Adrenal gland (tissue), 9 donors: ENCODE measurements at regions not wholly inside any gene's neighbourhood (a gene's known extent, or its start where the extent isn't known, plus 50 kb on each side); places are given as distances from the start of the nearest gene placed in this dataset.

ENCODE experiments used
- DNase-seq, 7 donors: peaks; one replicate each; pipeline ENCODE4 v3.0.0-alpha.2; 2019 to 2020
- H3K27ac ChIP-seq, 5 donors: fragments of 200-600 bp; sonication (generic) in 4 of 5; 1 replicate in 3 of 5; 2 replicates in 2 of 5; pipeline versions ENCODE4 v1.5.1 to v1.8.0; 2016 to 2020; ENCODE audit warnings: mild to moderate bottlenecking in 1 of 5
- H3K27me3 ChIP-seq: fragments of 200-600 bp; 2 replicates; pipeline ENCODE4 v1.8.0; 2021
- H3K36me3 ChIP-seq, 2 donors: fragments of 200-600 bp; replicated peaks in 1 of 2; 1 replicate in 1 of 2; 2 replicates in 1 of 2; pipeline versions ENCODE4 v1.5.1 to v1.8.0; 2018 to 2022
- H3K4me1 ChIP-seq, 2 donors: fragments of 200-600 bp; replicated peaks in 1 of 2; 1 replicate in 1 of 2; 2 replicates in 1 of 2; pipeline versions ENCODE4 v1.5.1 to v1.8.0; 2018 to 2021
- H3K4me3 ChIP-seq, 4 donors: fragments of 200-600 bp; sonication (generic) in 3 of 4; one replicate each; pipeline ENCODE4 v1.5.1; 2016 to 2018
- H3K9me3 ChIP-seq, 3 donors: fragments of 200-600 bp; sonication (generic) in 1 of 3; replicated peaks in 1 of 3; 1 replicate in 2 of 3; 2 replicates in 1 of 3; pipeline versions ENCODE4 v1.5.1 to v1.8.0; 2016 to 2021
- POLR2A ChIP-seq, 2 donors: fragments of 450-650 bp; IDR thresholded peaks; one replicate each; pipeline ENCODE4 v1.6.1; 2017; ENCODE audit warnings: antibody characterized with exemption in 2 of 2, mild to moderate bottlenecking in 2 of 2, moderate library complexity in 1 of 2
- whole genome bisulfite sequencing, 4 donors: extraction: QIAGEN DNeasy Blood & Tissue Kit in 2 of 4; methylation state at CpG; one replicate each; pipeline versions ENCODE4 v1.1.5 to v1.1.7; 2013 to 2017; 5-methylcytosine and 5-hydroxymethylcytosine counted together
- intact Hi-C, 2 donors: fragments of 100-400 bp; cut with DNase I; formaldehyde crosslinking; loops; one replicate each; pipeline versions ENCODE4 v1.14.1 to v1.15.0; 2022 to 2023
- TF ChIP-seq, protein P1 (sequence below), 6 experiments: fragments of 450-650 bp in 4 of 6; fragments of 200-600 bp in 2 of 6; sonication (generic) in 1 of 6; IDR thresholded peaks; 1 replicate in 5 of 6; 2 replicates in 1 of 6; pipeline versions ENCODE4 v1.5.1 to v1.8.0; 2016 to 2021; ENCODE audit warnings: antibody characterized with exemption in 6 of 6, mild to moderate bottlenecking in 2 of 6, moderate library complexity in 1 of 6
- donor health status: healthy with polysubstance abuse.
- donor health status: Bipolar disorder and iron deficiency.
- donor health status: DM: yes; HTN: yes; CAD: no.
- donor health status: DM: no; HTN: no; CAD: no.
- donor health status: DM: no; HTN: no; CAD: no.

GRCh38 chr13:40024967-40025714 is 369.7 kb downstream of the COG6 start:
- H3K4me3 ChIP-seq: no peak overlapping the region
- H3K27ac ChIP-seq: no peak overlapping the region
- no peaks in the 10 kb centered on the region for H3K9me3 ChIP-seq
- 64 to 72% (median 68%) methylated on average over 4 of the region's 4 CpGs for WGBS, 4 donors
- H3K27me3 ChIP-seq: no peaks in the 10 kb centered on the region
- TF ChIP-seq POLR2A (IDR thresholded peaks at IDR 0.05): no peak
- TF ChIP-seq, protein P1, sequence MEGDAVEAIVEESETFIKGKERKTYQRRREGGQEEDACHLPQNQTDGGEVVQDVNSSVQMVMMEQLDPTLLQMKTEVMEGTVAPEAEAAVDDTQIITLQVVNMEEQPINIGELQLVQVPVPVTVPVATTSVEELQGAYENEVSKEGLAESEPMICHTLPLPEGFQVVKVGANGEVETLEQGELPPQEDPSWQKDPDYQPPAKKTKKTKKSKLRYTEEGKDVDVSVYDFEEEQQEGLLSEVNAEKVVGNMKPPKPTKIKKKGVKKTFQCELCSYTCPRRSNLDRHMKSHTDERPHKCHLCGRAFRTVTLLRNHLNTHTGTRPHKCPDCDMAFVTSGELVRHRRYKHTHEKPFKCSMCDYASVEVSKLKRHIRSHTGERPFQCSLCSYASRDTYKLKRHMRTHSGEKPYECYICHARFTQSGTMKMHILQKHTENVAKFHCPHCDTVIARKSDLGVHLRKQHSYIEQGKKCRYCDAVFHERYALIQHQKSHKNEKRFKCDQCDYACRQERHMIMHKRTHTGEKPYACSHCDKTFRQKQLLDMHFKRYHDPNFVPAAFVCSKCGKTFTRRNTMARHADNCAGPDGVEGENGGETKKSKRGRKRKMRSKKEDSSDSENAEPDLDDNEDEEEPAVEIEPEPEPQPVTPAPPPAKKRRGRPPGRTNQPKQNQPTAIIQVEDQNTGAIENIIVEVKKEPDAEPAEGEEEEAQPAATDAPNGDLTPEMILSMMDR (IDR thresholded peaks at IDR 0.05): no peak
- H3K36me3 ChIP-seq: no peaks in the 10 kb centered on the region
- intact Hi-C loops: no loop called here
- H3K4me1 ChIP-seq: no peaks in the 10 kb centered on the region
- no peak for DNase-seq

GRCh38 chr13:40026174-40026585 is 370.7 kb downstream of the COG6 start:
- TF ChIP-seq, protein P1 (IDR thresholded peaks at IDR 0.05): no peak
- no peak for TF ChIP-seq POLR2A (IDR thresholded peaks at IDR 0.05)
- 78 to 82% (median 79%) methylated on average over 5 of the region's 5 CpGs for WGBS, 4 donors

DNA sequence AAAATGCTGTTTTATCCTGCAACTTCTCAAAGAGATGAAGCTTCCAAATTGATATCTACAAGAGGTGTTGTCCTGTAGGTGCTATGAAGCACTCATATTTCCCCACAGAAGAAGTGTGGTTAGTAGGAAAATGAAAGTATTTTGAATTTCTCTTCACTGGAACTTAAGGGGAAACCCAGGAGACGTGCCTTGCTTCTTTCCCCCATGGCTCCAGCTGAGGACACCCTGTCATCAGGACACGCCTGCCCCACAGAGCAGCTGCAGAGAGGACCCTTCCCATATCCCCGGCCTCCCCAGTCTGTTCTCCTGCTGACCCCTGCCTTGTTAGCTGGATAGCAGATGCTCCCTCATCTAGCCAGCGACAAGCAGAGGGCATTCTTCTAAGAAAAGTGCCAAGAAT is 371.3 kb downstream of the COG6 start:
- no peak for DNase-seq
- no peak overlapping the region for H3K27ac ChIP-seq
- H3K36me3 ChIP-seq: no peaks in the 10 kb centered on the region
- no peak overlapping the region for H3K4me3 ChIP-seq
- intact Hi-C loops: no loop called here
- WGBS, 4 donors: 68 to 85% (median 81%) methylated on average over 4 of the region's 4 CpGs
- no peaks in the 10 kb centered on the region for H3K27me3 ChIP-seq
- no peaks in the 10 kb centered on the region for H3K9me3 ChIP-seq
- H3K4me1 ChIP-seq: no peaks in the 10 kb centered on the region
- TF ChIP-seq POLR2A (IDR thresholded peaks at IDR 0.05): no peak
- TF ChIP-seq, protein P1 (IDR thresholded peaks at IDR 0.05): no peak

More at GRCh38 chr13:40026174-40026585, 370.7 kb downstream of the COG6 start:
- Histone ChIP-seq H3K4me3 (no peak overlapping the region), H3K27ac (no peak overlapping the region), H3K4me1 (no peaks in the 10 kb centered on the region), H3K9me3 (no peaks in the 10 kb centered on the region), H3K36me3 (no peaks in the 10 kb centered on the region), H3K27me3 (no peaks in the 10 kb centered on the region)
- DNase-seq: no peak
- intact Hi-C loops: no loop called here

GRCh38 chr13:40028446-40028845 is 373.0 kb downstream of the COG6 start:
- H3K27me3 ChIP-seq: no peaks in the 10 kb centered on the region
- DNase-seq: no peak
- no peaks in the 10 kb centered on the region for H3K9me3 ChIP-seq
- WGBS, 4 donors: 81 to 91% (median 84%) methylated on average over 2 of the region's 2 CpGs
- intact Hi-C loops: no loop called here
- no peak overlapping the region for H3K4me3 ChIP-seq
- TF ChIP-seq, protein P1 (IDR thresholded peaks at IDR 0.05): no peak
- no peak for TF ChIP-seq POLR2A (IDR thresholded peaks at IDR 0.05)
- H3K27ac ChIP-seq: no peak overlapping the region
- no peaks in the 10 kb centered on the region for H3K4me1 ChIP-seq
- H3K36me3 ChIP-seq: no peaks in the 10 kb centered on the region
